ENCODE measurements at regions not wholly inside any gene's neighbourhood (a gene's known extent, or its start where the extent isn't known, plus 50 kb on each side); places are given as distances from the start of the nearest gene placed in this dataset.

DNA sequence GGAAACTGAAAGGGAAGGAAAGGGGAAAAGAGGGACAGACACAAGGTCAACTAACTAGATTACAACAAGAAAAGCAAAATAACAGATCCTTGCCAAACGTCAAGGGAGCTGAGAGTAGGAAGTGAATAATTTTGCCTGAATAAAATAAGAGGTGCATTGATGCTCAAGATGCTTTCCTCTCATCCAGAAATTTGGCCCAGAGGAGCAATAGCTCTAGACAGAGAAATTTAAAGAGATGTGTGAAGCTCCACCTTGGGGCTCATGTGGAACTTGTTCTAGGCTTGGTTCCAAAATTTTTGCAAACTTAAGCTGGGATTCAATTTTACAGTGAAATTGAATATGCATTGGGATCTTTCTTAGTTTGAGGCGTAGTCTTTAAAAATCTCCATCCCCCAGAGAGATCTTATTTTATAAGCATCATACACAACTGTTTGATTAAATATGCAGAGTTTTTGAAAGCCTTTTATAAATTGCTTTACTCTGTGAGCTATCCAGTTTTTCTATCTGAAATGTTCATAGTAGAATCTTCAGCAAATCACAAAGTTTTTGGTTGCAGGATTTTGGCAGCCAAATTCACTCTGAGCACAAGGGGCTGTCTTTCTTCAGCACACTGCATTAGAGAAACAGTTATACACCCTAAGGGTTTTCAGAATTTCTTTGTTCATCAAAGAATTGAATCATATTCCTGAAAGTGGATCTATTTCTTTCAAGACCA, 1159.5 kb downstream of the ADGRL3 start:
- TF ChIP-seq, protein P1, sequence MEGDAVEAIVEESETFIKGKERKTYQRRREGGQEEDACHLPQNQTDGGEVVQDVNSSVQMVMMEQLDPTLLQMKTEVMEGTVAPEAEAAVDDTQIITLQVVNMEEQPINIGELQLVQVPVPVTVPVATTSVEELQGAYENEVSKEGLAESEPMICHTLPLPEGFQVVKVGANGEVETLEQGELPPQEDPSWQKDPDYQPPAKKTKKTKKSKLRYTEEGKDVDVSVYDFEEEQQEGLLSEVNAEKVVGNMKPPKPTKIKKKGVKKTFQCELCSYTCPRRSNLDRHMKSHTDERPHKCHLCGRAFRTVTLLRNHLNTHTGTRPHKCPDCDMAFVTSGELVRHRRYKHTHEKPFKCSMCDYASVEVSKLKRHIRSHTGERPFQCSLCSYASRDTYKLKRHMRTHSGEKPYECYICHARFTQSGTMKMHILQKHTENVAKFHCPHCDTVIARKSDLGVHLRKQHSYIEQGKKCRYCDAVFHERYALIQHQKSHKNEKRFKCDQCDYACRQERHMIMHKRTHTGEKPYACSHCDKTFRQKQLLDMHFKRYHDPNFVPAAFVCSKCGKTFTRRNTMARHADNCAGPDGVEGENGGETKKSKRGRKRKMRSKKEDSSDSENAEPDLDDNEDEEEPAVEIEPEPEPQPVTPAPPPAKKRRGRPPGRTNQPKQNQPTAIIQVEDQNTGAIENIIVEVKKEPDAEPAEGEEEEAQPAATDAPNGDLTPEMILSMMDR (IDR thresholded peaks at IDR 0.05) = no peak
- TF ChIP-seq EP300 (IDR thresholded peaks at IDR 0.05) = no peak
- no peak for TF ChIP-seq POLR2A (IDR thresholded peaks at IDR 0.05)

All from ovary (tissue), 3 donors.